Thyroid gland (tissue), 4 donors: ENCODE measurements at regions not wholly inside any gene's neighbourhood (a gene's known extent, or its start where the extent isn't known, plus 50 kb on each side); places are given as distances from the start of the nearest gene placed in this dataset.

Source experiments
- DNase-seq, 2 donors: peaks; one replicate each; pipeline ENCODE4 v3.0.0-alpha.2; 2019
- H3K27ac ChIP-seq, 3 donors: fragments of 200-600 bp; sonication (generic); 1 replicate in 2 of 3; 2 replicates in 1 of 3; pipeline ENCODE4 v1.5.1; 2016 to 2019; ENCODE audit warnings: mild to moderate bottlenecking in 1 of 3, moderate library complexity in 1 of 3
- H3K27me3 ChIP-seq: fragments of 200-600 bp; sonication (generic); one replicate; pipeline ENCODE4 v1.5.1; 2019
- H3K36me3 ChIP-seq, 2 donors: fragments of 200-600 bp; sonication (generic); one replicate each; pipeline ENCODE4 v1.5.1; 2016 to 2019
- H3K4me1 ChIP-seq, 2 donors: fragments of 200-600 bp; sonication (generic); one replicate each; pipeline ENCODE4 v1.5.1; 2017 to 2019
- H3K4me3 ChIP-seq, 3 donors: fragments of 200-600 bp; sonication (generic); replicated peaks in 1 of 3; 1 replicate in 2 of 3; 2 replicates in 1 of 3; pipeline ENCODE4 v1.5.1; 2016; ENCODE audit warnings: mild to moderate bottlenecking in 1 of 3
- H3K9me3 ChIP-seq: fragments of 200-600 bp; sonication (generic); one replicate; pipeline ENCODE4 v1.5.1; 2017
- CTCF ChIP-seq, 6 experiments: fragments of 200-600 bp in 3 of 6; fragments of 450-650 bp in 3 of 6; sonication (generic) in 3 of 6; IDR thresholded peaks; one replicate each; pipeline ENCODE4 v1.5.1; 2016 to 2019; ENCODE audit warnings: antibody characterized with exemption in 6 of 6, mild to moderate bottlenecking in 2 of 6, inconsistent platforms in 1 of 6, moderate library complexity in 1 of 6
- POLR2A ChIP-seq, 2 donors: fragments of 450-650 bp; IDR thresholded peaks; one replicate each; pipeline ENCODE4 v1.6.1; 2017; ENCODE audit warnings: antibody characterized with exemption in 2 of 2, mild to moderate bottlenecking in 2 of 2, moderate library complexity in 1 of 2
- WGBS, 2 donors: methylation state at CpG; one replicate each; pipeline ENCODE4 v1.1.5; 2017; 5-methylcytosine and 5-hydroxymethylcytosine counted together
- intact Hi-C: fragments of 100-400 bp; cut with DNase I; formaldehyde crosslinking; loops from one replicate; pipeline ENCODE4 v1.15.1; 2023

DNA sequence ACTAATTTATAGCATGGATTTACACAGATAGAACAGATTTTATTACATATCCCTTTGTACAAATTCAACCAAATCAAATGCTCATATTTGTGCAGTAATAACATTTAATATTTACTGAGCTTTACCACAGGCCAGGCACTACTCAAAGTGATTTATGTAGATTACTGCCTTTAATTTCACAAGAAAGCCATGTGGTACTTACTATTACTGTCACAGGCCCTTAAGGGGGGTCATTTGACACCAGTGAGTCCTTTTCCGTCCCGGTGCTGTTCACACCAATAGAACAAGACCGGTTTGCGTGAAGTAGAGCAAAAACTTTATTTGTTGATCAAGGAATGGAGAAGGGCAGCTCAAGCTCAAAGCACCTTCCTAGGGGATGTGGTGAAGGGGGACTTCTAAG, 308.5 kb upstream of the KCNN2 start:
- no peak for TF ChIP-seq POLR2A (IDR thresholded peaks at IDR 0.05)
- TF ChIP-seq CTCF (IDR thresholded peaks at IDR 0.05), result no peak
- intact Hi-C loops, result no loop called here
- Histone ChIP-seq H3K4me1 (peaks cover 0 to 7% of the 10 kb centered on the region in 2 donors), H3K9me3 (no peaks in the 10 kb centered on the region), H3K27me3 (no peaks in the 10 kb centered on the region), H3K27ac (no peak overlapping the region), H3K4me3 (no peak overlapping the region), H3K36me3 (no peaks in the 10 kb centered on the region)
- DNase-seq, result no peak
- WGBS, 2 donors, result 80 to 82% methylated on average over 4 of the region's 4 CpGs

- DNase-seq, result no peak
- Histone ChIP-seq H3K27me3 (no peaks in the 10 kb centered on the region), H3K9me3 (no peaks in the 10 kb centered on the region), H3K36me3 (no peaks in the 10 kb centered on the region), H3K27ac (no peak overlapping the region), H3K4me3 (no peak overlapping the region), H3K4me1 (peaks cover 0 to 7% of the 10 kb centered on the region in 2 donors)
- 56 to 58% methylated on average over 3 of the region's 3 CpGs for WGBS, 2 donors
- intact Hi-C loops, result no loop called here
- no peak for TF ChIP-seq POLR2A (IDR thresholded peaks at IDR 0.05)
- no peak for TF ChIP-seq CTCF (IDR thresholded peaks at IDR 0.05)
Measured at GRCh38 chr5:114054594-114054993, 307.3 kb upstream of the KCNN2 start.

GRCh38 chr5:114055318-114056184, 306.3 kb upstream of the KCNN2 start:
- no peak for TF ChIP-seq POLR2A (IDR thresholded peaks at IDR 0.05)
- no peak for TF ChIP-seq CTCF (IDR thresholded peaks at IDR 0.05)
- WGBS, 2 donors, result 1% methylated on average over 48 to 58 of the region's 60 CpGs
- intact Hi-C loops, result no loop called here
- H3K4me3 ChIP-seq, result peak overlapping the region; percentile 0 to 29 (median 14)
- H3K36me3 ChIP-seq, result no peaks in the 10 kb centered on the region
- H3K27ac ChIP-seq, result no peak overlapping the region
- peak; percentile 45 to 62 for DNase-seq
- H3K9me3 ChIP-seq, result no peaks in the 10 kb centered on the region
- H3K4me1 ChIP-seq, result peaks cover 0 to 7% of the 10 kb centered on the region in 2 donors
- H3K27me3 ChIP-seq, result no peaks in the 10 kb centered on the region

GRCh38 chr5:114056185-114056538, 305.7 kb upstream of the KCNN2 start:
- no peaks in the 10 kb centered on the region for H3K9me3 ChIP-seq
- intact Hi-C loops, result no loop called here
- peak overlapping the region in 1 of 3 donors; percentile 0 for H3K4me3 ChIP-seq
- no peak overlapping the region for H3K27ac ChIP-seq
- no peaks in the 10 kb centered on the region for H3K36me3 ChIP-seq
- WGBS, 2 donors, result 12 to 16% methylated on average over 20 to 26 of the region's 26 CpGs
- no peak for DNase-seq
- H3K27me3 ChIP-seq, result no peaks in the 10 kb centered on the region
- peaks cover 0 to 7% of the 10 kb centered on the region in 2 donors for H3K4me1 ChIP-seq
- no peak for TF ChIP-seq POLR2A (IDR thresholded peaks at IDR 0.05)
- TF ChIP-seq CTCF (IDR thresholded peaks at IDR 0.05), result no peak

DNA sequence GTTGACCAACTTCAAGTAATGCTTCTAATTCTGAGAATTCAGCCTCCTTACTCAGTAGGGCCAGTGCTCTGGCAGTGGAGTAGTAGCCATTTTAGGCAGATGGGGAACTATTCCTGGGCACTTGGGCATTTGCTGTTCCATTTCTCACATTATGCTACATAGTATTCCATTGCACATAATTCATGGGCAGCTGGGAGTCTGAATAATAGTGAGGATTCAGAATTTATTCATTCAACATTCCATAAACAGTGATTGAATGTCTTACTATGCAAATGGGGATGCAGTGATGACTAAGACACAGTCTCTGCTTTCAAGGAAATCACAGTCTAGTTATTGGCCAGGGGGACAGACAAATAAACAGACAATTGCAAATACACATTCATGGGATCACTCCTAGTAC, 301.0 kb upstream of the KCNN2 start:
- DNase-seq, result no peak
- intact Hi-C loops, result no loop called here
- no peaks in the 10 kb centered on the region for H3K9me3 ChIP-seq
- no peaks in the 10 kb centered on the region for H3K4me1 ChIP-seq
- H3K27ac ChIP-seq, result no peak overlapping the region
- TF ChIP-seq POLR2A (IDR thresholded peaks at IDR 0.05), result no peak
- TF ChIP-seq CTCF (IDR thresholded peaks at IDR 0.05), result no peak
- H3K36me3 ChIP-seq, result no peaks in the 10 kb centered on the region
- no peak overlapping the region for H3K4me3 ChIP-seq
- no peaks in the 10 kb centered on the region for H3K27me3 ChIP-seq
